NCI-H526 treated with DMSO at 0.1 percent for 48 hours (cell line): ENCODE measurements at regions not wholly inside any gene's neighbourhood (a gene's known extent, or its start where the extent isn't known, plus 50 kb on each side); places are given as distances from the start of the nearest gene placed in this dataset.
"Not testable (repeated sequence)": the region's sequence is repeated elsewhere in the genome, so short reads cannot be mapped to it uniquely, and the experiment has no call there.

ENCODE experiments used
- DNase-seq: peaks from one replicate; lab custom pipeline; 2025; lab: John Stamatoyannopoulos, UW

GRCh38 chr11:110347660-110348059 lies 51.2 kb upstream of the RDX start:
- DNase-seq: no peak

- no peak for DNase-seq
Observed at GRCh38 chr11:110349138-110349996, 53.0 kb upstream of the RDX start.

GRCh38 chr11:110349997-110350383 lies 53.6 kb upstream of the RDX start:
- DNase-seq: not testable (repeated sequence)

GRCh38 chr11:110355011-110355744 lies 58.8 kb upstream of the RDX start:
- no peak for DNase-seq

- no peak for DNase-seq
Observed at GRCh38 chr11:110356762-110357671, 60.6 kb upstream of the RDX start.

DNA sequence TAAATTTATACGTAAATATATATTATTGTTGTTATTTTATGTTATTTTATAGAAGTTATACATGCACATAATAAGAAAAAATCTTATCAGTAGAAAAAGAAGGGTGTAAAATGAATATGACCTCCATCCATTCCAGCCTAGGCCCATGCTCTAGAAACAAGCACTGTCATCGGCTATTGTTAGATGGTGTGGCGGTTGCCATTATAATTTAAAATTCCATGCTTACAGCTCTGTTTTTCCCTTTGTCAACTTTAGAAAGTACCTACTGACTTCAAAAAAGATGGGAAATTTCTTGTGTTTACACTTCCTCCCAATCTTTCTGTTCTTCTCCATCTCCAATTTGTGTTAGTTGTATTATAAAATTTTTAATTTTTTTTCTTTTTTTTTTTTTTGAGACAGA lies 61.9 kb upstream of the RDX start:
- DNase-seq: no peak

- not testable (repeated sequence) for DNase-seq
Observed at GRCh38 chr11:110360781-110361408, 64.5 kb upstream of the RDX start.

DNA sequence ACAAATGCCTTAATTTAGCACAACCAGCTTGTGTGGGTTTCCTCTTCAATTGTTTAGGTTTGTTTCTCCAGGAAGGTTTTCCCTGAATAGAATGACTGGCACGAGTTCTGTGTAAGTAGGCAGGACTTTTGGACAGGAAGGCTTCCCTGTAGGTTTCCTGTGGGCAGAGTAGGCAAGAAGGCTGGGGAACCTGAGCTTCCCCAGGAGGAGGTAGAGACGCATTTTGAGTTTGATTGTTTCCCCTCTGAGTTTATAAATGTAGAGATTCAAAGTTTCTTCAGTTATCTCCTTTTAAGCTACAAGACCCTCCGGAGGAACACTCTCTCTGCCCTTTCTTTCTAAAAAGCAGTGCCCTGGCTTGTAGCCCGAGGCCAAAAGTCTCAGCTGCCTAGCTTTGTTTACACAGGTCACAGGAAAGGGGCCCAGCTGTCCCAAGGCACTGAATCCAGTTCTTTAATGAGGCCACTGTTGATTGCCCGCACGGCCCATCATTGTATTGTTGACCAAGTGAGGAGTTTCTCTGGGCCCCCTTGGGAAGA lies 66.6 kb upstream of the RDX start:
- DNase-seq: peak; percentile 62

- DNase-seq: no peak
Observed at GRCh38 chr11:110366291-110366690, 63.5 kb upstream of the FDX1 start.

- DNase-seq: peak; percentile 61
Observed at GRCh38 chr11:110367571-110367970, 62.2 kb upstream of the FDX1 start.

DNA sequence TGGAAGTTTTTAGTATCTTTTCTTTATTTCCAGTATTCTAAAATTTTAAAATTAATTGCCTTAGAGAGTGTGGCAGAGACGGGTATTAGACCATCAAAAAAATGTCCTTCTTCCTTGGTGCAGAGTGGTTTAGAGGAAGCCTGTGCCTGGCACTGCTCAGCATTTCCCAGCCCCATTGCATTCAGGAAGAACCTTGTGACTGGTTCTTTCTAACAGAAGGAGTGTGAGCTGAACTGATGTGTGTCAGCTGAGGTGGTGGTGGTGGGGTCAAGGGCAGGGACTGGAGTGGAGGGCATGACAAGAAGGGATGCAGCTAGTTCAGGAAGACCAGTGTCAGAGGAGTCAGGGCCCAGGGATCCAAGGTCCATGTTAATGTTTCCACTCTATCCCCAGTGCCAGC lies 58.7 kb upstream of the FDX1 start:
- no peak for DNase-seq

DNA sequence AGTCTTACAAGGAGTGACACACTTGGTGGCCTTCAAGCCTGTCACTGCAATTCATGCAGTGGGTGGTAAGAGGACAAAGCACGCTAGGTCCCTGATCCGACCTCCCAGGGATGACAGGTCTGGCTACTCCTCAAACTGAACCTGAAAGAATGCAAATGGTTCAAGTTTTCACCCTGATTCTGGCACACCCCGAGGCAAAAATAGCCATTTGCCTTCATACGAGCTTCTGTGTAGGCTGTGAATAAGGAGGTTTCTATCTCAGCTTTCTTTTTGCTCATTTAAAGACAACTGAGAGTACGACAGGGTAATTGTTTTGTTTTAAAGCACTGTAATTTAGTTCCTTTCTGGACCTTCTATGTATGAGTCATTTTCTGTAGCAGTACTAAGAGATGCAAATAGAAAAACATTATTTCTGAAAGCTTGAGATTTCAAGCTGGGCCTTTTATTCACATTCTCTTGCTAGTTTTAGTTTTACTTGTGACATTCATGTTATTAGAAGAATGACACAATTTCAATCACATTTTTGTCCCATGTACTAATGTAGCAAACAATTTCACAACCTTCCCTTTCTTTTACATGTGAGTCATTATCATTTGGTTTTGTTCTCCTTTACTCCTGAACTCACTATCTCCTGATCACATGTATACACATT lies 56.6 kb upstream of the FDX1 start:
- no peak for DNase-seq

DNA sequence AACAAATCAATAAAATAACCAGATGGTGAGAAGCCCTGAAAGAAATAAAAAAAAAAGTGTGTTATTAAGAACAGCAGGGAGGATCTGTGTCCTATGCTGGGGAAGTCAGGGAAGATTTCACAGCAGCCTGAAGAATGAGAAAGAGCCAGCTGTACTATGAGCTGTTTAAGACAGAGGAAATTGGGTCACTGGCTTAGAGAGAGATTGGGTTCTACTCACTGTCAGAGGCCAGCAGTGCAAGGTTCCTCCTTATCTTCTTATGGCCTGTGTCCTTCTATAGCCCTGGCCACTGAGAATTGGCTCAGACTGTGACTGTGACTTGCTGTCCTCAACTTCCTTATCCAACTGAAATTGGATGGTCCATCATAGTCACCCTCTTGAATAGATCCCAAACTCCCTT lies 54.8 kb upstream of the FDX1 start:
- DNase-seq: no peak

DNA sequence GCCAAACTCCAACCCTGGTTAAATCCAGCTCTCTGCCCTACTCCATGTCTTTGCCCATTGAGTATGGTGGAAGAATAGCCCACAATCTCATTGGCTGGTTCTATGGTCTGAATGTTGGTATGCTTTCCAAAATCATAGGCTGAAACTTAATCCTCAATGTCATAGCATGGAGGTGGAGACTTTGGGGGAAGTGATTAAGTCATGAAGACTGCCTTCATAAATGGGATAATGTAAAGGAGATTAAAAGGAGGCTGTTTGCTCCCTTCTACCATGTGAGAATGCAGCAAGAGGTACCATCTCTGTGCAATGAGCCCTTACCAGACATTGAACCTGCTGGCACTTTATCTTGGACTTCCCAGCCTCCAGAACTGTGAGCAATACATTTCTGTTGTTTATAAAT lies 54.4 kb upstream of the FDX1 start:
- DNase-seq: no peak

- DNase-seq: no peak
Observed at GRCh38 chr11:110376021-110376420, 53.7 kb upstream of the FDX1 start.

DNA sequence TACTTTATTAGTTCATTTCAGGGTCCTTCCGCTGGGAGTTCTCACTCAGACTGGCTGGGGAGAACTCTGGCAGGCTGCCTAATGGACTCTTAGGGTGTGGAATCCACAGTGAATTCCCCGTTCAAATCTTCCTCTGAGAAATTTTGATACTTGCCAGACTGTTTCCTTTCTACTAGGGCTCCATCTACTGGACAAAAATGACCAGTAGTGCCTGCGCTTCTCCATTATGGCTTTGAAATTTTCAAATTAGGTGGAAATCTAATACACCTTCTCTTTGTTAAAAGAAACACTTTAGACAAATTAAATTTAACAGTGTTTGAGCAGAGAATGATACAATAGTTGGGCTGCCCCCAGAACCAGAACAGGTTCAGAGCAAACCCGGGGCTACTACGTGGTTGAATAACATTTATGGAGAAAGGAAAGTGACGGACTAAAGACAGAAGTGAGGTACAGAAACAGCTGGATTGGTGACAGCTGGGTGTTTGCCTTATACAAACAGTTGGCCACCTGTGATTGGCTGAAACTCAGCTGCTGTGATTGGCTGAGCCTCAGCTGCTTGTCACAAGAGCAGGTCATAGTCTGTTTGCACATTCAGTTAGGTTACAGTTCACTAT lies 52.9 kb upstream of the FDX1 start:
- DNase-seq: peak; percentile 95

- no peak for DNase-seq
Observed at GRCh38 chr11:110377434-110377833, 52.3 kb upstream of the FDX1 start.

DNA sequence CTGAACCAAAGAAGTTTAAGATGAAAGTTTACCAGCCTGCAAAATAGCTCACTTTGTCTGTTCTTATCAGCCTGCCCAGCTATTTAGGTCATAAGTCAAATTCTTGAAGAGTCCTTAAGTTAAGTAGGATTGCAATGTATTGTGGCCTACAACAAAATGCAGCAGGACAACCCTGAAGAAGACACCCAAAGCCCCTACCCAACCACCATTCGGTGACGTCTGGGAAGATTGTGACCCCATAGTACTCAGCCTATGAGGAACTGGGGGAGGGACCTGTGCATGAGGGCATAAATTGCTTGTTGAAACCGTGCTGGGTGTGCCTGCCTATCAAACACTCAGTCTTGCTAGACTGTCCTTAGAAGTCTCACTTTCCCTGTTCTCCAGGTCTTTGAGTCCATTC lies 50.5 kb upstream of the FDX1 start:
- no peak for DNase-seq

GRCh38 chr11:110379936-110380335 lies 49.8 kb upstream of the FDX1 start:
- DNase-seq: no peak
